GM19372 (cell line): ENCODE measurements at regions not wholly inside any gene's neighbourhood (a gene's known extent, or its start where the extent isn't known, plus 50 kb on each side); places are given as distances from the start of the nearest gene placed in this dataset.
"Not testable (repeated sequence)": the region's sequence is repeated elsewhere in the genome, so short reads cannot be mapped to it uniquely, and the experiment has no call there.

Experiments
- ATAC-seq: cut with Tn5 transposase; IDR thresholded peaks from one replicate; pipeline ENCODE4 v1.9.1; 2021; ENCODE audit warnings: mild to moderate bottlenecking, low read depth, moderate library complexity; ENCODE audit not compliant: unreplicated experiment

DNA sequence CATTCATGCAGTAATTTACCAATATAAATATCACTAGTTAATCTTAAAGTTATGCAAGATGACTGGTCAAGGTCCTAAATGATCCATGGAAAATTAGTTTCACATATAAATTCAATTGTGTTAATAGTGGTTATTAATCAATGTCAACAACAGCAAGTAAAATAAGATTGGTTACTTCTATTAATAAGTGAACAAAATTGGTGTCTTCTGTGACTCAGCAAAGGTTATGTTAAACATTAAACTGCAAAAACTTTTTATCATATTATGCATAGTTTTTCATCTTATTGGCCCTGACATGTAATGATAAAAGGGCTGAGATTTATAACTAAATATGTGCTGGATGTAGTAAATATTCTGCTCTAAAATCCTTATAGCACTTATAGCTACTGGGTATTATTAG is 359.0 kb upstream of the UBE2E3 start:
- ATAC-seq = no peak

DNA sequence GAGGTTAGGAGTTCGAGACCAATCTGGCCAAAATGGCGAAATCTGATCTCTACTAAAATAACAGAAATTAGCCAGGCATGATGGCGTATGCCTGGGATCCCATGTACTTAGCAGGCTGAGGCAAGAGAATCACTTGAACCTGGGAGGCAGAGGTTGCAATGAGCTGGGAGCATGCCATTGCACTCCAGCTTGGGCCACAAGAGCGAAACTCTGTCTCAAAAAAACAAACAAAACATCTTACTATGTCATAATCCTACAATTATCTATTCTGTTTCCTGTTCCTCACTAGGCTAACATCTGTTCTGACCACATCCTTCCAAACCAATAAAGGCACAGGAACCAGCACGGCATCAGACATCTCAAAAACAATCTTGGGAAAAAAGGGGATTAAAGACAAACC is 361.8 kb upstream of the UBE2E3 start:
- no peak for ATAC-seq

DNA sequence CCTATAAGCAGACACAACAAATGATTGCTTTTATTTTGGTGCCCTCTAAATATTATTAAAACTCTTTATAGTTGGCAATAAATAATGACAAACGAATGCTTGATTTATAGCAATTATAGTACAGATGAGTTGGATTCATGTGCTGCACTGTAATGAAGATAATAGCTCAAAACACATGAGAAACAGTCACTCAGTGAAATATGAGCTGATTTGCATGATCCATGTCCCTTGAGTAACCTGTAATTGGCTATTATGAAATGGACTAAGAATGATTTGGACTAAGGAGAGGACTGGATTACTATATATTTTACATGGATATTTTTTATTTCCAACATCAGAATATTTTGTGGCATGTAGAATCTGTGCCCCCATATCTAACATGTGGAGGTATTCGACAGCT is 365.6 kb upstream of the UBE2E3 start:
- no peak for ATAC-seq

DNA sequence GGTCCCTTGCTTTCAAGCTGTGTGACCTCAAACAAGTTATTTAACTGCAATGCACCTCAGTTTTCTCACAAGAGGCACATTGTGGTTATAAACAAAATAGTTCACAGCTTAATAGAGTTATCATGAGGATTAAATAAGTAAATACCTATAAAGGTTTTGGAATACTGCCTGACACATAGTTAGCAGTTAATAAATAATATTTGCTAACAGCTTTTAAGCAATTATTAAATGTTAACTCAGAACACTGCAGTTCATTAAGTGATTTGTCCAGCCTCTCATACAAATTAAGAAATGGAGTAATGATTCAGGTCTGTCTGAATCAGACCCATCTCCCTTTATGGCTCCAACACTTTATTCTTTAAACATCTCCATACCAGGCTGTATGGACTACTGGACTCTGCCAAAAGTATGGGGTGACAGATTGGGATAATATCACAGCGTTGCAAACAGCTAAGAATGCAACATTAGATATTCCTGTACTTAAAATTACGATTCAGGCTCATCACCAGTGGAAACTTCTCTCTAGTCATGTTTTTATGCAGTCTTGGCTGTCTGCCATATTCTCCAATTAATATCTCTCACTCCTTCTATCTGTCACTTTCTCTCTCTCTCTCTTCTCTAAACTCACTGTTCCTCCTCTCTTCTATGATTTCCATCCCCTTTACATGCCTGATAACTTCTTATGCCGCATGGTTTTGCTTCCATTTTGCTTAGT is 370.6 kb upstream of the UBE2E3 start:
- ATAC-seq = no peak

DNA sequence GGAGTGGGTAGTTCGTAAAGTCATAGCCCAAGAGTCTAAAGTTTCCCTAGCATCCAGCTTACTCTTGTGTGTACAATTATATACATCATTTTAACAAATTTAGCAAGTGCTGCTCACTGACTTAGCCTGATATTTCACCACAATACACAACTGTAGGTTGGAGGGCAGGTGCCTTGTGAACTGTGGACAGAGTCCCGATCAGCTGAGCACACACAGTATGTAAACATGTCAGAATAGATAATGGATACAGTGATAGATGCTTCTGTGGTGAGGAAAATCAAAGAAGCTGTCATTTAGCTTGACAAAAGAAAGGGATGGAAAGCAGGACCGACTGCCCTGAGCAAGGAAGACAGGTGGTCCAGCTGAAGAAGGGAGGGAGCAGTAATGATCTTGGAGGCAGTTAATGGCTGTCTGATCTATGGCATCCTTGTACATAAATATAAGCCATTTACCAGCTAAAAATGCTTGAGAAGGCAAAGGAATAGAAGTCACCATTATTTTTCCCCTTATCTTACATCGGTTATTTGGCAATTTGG is 372.8 kb upstream of the UBE2E3 start:
- ATAC-seq = no peak

DNA sequence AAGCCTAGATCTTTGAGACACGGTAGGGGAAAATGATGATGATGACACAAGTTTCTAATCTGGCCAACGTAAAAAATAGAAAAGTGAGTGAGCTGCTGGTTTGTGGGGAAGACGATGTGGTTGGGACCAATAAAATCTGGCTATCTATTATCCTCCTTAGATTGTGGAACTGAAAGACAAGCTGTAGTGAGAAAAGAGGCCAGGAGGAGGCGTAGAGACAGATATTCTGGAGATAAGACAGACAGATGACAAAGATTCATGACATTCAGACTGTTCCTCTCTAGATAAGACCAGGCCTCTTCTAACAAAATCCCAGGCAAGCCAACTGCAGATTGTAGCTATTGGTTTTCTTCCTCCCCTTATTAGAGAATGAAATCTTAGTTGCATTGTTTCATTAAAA is 376.3 kb upstream of the UBE2E3 start:
- ATAC-seq = peak; percentile 53

DNA sequence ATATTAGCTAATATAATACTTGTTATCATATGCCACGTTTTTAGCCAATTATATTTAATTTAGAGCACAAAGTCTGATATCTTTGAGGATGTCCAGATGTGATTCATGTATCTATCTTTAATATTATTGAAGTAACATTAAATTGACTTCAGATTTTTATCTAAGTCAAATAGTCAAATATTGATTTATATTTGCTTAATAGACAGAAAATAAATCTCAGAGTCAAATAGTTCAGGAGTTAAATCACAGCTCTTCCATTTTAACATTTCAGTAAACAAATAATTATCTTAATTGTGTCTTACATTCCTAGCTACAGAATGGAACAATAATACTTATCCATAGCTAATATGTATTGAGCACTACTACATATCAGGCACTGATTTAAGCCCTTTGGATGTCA is 379.4 kb upstream of the UBE2E3 start:
- no peak for ATAC-seq

DNA sequence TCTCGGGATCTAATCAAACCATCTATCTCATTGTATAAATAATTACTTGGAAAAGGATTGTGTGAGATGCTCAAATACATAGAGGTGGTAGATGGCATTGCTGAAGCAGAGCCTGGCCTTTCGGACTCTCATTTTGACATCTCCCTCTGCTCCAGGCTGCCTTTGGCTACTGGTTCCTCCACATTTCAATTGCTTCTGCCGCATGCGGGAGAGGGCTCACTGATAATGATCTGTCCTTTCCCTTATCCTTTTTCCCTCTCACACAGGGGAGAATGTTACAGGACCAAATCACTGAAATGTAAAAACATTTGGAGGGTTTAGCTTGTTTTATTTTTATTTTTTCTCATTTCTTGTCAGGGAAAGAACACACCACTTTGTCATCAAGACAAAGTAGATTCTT is 380.6 kb upstream of the UBE2E3 start:
- ATAC-seq = no peak

DNA sequence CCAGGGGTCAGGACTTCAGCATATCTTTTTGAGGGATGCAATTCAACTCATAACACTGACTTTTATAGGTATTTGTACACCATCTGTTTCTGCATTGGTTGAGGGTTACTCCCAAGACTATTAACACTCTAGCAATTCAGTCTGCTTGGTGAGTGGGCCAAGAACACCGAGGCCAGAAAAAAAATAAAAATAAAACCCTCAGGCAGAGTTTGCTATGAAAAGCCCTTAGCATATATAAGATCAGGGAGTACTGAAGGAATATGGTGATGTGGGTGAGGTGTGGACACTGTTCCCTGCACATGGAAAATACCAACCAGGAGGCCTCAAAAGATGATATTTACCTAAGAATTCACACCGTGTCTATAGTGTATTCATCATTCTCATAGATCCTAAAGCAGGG is 383.2 kb upstream of the UBE2E3 start:
- no peak for ATAC-seq

DNA sequence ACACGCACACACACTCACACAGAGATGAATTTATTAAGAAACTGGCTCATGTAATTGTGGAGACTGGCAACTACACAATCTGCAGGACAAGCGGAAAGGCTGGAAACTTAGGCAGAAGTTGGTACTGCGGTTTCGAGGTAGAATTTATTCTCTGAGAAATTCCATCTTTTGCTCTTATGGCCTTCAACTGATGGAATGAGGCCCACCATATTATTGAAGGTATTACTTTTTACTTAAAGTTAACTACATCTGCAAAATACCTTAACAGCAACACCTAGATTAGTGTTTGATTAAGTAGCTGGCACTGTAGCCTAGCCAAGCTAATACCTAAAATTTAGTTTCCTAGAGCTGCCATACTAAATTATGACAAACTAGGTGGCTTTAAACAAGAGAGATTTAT is 384.0 kb upstream of the UBE2E3 start:
- no peak for ATAC-seq

DNA sequence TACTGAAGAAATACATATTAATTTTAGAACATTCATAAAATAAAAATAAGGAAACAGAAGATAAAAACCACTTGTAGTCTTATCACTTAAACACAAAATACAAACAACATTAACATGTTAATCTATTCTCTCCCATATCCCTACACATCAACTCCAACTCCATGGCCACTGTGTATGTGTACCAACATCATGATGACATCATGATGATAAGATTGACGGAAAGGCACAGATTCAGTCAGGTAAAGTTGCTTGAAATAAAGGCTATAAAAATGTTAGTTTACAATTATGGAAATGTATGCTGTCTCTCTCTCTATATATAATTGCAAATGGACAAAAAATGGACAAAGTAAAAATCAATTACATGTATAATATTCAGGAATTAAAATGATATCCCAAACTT is 388.5 kb upstream of the UBE2E3 start:
- ATAC-seq = no peak

DNA sequence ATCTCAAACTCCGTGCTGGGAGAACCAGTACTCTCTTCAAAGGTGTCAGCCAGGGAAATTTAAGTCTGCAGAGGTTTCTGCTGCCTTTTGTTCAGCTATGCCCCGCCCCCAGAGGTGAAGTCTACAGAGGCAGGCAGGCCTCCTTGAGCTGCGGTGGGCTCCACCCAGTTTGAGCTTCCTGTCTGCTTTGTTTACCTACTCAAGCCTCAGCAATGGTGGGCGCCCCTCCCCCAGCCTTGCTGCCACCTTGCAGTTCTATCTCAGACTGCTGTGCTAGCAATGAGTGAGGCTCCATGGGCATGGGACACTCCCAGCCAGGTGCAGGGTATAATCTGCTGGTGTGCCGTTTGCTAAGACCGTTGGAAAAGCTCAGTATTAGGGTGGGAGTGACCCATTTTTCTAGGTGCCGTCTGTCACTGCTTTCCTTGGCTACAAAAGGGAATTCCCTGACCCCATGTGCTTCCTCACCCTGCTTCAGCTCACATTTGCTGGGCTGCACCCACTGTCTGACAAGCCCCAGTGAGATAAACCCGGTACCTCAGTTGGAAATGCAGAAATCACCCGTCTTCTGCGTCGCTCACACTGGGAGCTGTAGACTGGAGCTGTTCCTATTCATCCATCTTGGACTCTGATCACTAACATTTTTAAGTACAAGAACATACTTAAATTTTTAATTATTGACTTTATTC is 389.2 kb upstream of the UBE2E3 start:
- ATAC-seq = not testable (repeated sequence)

DNA sequence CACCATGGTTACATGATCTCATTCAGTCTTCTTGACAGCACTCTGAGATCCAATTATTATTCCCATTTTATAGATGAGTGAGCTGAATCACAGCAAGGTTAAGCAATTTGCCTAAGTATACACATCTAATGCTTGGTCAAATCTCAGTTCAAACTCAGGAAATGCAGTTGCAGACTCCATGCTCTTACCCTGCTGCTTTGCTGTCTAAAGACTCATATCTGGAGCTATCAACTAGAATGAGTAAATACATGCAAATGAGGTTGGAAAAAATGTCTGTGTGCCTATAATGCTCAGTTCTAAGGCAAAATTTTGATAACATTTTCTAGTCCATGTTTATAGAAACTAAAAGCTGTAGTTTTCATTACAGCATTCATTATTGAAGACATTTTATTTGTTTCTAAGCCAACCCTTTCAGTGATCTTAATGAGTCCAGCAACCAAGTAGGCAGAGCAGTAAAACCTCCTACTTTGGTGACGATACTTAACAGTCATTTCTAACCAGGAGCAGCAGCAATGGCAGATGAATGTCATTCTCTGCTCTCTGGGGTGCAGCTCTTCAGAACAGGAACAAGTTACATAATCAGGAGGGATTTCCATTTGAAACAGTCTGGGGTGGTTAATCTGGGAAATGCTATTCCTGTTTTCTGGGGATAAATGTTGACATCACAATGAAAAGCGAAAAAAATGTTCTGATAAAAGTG is 396.8 kb upstream of the UBE2E3 start:
- ATAC-seq = no peak

DNA sequence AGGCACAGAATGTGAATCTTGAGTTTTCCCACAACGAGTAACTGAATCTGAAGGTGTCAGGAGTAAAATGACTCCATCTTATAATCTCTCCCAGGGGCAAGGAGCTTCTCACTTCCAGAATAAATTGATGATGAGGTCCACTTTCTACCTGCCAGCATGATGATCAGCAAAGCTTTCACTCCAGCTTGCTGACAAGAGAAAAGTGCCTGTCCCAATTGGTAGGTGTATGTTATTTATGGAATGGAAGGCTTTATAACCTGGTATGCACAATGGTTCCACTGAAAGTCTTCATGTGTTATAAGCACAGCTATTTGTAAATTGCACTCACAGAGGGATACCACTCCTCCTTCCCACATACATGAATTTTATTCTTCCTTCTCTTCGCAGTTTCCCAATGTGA is 401.0 kb upstream of the UBE2E3 start:
- ATAC-seq = no peak

DNA sequence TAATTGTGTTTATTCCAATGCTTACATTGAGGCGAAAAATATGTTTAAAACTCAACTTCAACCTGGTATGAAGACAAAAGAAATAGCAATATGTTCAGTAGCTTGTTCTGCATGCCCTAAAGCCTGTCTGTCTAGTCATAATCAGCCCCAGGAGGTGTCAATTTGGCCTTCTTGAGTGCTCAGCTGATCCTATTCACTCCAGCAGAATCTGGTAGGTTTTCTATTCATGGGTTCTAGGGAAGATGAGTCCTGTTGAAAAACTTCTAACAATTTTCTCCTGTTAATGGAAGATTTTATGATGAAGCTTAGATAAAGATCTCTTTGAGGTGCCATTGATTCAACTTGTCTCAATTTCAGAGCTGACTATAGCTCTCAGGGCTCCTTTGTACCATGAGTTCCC is 402.0 kb upstream of the UBE2E3 start:
- no peak for ATAC-seq

DNA sequence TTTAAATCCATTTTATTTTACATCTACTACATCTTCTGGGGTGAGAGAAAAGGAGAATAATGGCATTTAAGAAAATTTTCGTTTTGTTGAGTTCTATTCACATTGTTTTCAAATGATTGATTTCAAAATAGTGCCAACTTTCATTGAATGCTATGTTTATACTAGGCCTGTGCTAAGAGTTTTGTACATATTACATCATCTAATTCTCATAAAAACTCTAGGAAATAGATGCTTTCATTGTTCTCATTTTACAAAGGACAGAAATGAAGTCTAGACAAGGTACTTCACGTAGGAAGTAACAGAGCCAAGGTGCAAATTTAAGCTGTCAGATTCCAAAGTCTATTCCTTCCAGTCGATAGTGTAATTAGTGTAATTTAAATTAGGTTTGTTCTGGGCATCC is 402.8 kb upstream of the UBE2E3 start:
- no peak for ATAC-seq

DNA sequence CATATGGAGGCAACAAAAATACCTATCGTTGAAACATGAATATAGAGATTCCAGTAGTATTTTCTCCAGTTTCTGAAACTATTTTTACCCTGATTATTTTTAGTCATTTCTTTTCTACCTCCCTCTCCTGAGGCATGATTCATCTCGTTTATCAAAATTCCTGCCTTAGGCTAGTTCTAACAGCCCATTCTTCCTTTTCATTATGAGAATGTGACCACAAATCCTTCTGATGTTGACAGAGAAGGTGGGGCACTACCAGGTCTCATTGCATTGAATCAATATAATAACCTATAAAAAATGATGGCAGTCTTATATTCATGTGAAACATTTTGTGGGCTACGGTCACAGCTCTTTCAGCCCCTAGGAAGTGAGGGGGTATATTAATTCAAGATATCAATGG is 406.5 kb upstream of the UBE2E3 start:
- ATAC-seq = no peak

DNA sequence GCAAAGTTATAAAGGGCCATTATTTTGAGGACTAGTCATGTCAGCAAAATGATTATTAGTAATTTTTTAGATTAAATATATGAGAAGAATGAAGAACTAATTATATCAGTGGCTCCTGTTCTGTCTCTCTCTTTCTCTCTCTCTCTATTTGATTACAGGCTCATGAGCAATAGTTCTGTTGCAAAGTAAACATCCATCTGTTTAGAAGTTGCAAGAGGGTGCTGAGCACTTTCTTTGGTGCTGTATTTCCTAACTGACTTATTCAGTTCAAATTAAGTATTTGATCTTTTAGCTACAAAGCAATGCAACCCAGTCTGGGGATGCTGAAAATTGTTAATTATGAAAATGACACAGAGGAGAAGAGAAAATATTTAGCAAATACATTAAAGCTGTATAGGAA is 408.1 kb upstream of the UBE2E3 start:
- ATAC-seq = no peak

DNA sequence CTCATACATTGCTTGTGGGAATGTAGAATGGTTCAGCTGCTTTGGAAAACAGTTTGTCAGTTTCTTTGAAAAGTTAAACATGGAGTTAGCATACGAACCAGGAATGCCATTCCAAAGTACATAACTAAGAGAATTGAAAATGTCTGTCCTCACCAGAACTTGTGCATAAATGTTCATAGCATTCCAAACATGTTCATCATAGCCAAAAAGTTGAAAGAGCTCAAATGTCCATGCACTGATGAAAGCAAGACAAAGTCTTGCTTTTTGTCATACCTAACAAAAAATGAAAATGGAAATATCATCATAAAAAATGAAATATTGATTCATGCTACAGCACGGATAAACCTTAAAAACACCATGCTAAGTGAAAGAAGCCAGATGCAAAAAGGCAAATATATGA is 408.8 kb upstream of the UBE2E3 start:
- no peak for ATAC-seq

DNA sequence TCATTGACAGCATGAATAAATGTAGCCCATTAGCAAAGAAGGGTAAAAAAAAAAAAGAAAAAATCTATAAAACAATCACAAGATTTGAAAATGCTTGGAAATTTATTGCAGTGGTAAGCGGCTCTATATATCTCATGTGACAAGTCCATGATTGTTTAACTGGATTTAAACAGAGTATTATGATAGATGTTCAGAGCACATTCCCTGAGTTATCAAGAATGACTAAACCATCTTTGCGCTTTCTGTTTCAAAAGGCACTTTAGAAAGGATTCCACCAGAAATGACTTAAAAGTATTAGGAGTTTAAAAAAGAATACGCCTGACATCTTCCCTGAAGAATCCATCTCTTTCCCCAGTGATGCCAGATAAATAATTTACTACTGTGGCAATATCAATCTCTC is 409.5 kb upstream of the UBE2E3 start:
- ATAC-seq = no peak

DNA sequence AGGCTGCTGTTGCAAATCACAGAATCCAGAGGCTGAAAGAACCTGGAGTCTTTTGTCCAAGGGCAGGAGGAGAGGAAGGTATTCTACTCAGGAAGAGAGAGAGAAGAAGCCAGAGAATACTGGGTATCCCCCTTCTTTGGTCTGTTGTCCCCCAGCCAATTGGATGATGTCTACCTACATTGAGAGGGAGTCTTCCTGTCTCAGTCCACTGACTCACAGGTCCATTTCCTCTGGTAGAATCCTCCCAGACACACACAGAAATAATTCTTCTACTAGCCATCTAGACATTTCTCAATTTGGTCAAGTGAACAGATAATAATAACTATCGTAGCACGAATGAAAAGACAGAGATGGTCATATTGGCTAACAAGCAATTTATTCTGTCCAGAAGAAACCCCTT is 416.4 kb upstream of the UBE2E3 start:
- ATAC-seq = no peak

DNA sequence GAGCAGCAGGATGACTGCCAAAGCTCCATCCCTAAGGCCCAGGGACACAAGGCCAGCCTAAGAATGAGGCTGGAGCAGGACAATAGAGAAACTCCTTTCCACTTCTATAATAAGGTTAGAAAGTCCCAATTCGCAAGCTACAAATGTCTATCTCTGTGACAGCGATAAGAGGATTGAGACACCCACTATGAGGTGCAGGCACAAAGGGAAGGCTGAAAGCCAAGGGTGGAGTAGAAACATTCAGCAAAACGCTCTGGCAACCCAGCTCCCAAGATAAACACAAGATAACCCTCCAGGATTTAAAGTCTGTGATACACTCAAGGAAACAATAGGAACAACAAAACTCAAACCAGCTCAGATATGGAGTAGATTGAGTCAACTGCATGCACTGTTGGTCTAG is 418.0 kb upstream of the UBE2E3 start:
- ATAC-seq = no peak
